Activated T-helper 1 cell treated with anti-CD3 and anti-CD28 coated beads, Interleukin-12 subunit alpha, Interleukin-12 subunit beta, Interleukin-2, Interleukin-4 antibody, amounts not matched to agents 30 ng/mL and 10 ng/mL and 1 ng/mL, durations not matched to agents 14 hours and 24 hours and 36 hours (primary cell): ENCODE measurements at regions not wholly inside any gene's neighbourhood (a gene's known extent, or its start where the extent isn't known, plus 50 kb on each side); places are given as distances from the start of the nearest gene placed in this dataset.

Experiments
- DNase-seq: peaks from one replicate; pipeline ENCODE4 v3.0.0; 2021; ENCODE audit warnings: low spot score
- H3K27ac Mint-ChIP-seq: one replicate; pipeline ENCODE4 v1.8.0; 2021; ENCODE audit warnings: mild to moderate bottlenecking, mixed read lengths
- H3K27me3 Mint-ChIP-seq: one replicate; pipeline ENCODE4 v1.8.0; 2022; ENCODE audit warnings: mild to moderate bottlenecking, moderate library complexity, mixed read lengths; ENCODE audit not compliant: insufficient read depth
- H3K36me3 Mint-ChIP-seq: one replicate; pipeline ENCODE4 v1.8.0; 2021; ENCODE audit warnings: low read depth, mixed read lengths
- H3K4me1 Mint-ChIP-seq: one replicate; pipeline ENCODE4 v1.8.0; 2021; ENCODE audit warnings: low read depth, mixed read lengths
- H3K4me3 Mint-ChIP-seq: one replicate; pipeline ENCODE4 v1.8.0; 2021; ENCODE audit warnings: mild to moderate bottlenecking, moderate library complexity, mixed read lengths
- H3K9me3 Mint-ChIP-seq: one replicate; pipeline ENCODE4 v1.8.0; 2021; ENCODE audit warnings: mixed read lengths
- intact Hi-C: fragments of 100-400 bp; cut with micrococcal nuclease; formaldehyde crosslinking; loops from one replicate; pipeline ENCODE4 v1.15.1; 2024

DNA sequence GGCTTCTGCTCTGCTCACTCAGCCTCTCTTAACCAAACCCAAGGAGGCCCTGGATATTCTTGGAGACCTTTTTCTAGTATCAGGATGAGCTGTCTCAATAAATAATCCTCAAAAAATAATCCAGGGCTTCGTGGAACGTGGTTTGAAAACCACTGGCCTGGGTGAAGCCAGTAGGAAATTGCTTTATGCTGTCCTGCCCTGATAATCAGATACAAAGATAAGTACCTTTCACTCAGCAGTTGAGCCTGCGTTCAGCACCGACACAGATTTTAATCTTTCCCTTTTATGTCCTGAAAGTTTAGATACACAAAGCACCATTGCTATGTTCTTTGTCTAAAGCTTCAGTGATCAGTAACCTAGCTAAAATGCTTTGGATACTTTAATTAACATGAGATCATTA lies 460.0 kb downstream of the RFC3 start:
- no peaks in the 10 kb centered on the region for H3K4me1 Mint-ChIP-seq
- H3K27me3 Mint-ChIP-seq: no peaks in the 10 kb centered on the region
- intact Hi-C loops: no loop called here

DNA sequence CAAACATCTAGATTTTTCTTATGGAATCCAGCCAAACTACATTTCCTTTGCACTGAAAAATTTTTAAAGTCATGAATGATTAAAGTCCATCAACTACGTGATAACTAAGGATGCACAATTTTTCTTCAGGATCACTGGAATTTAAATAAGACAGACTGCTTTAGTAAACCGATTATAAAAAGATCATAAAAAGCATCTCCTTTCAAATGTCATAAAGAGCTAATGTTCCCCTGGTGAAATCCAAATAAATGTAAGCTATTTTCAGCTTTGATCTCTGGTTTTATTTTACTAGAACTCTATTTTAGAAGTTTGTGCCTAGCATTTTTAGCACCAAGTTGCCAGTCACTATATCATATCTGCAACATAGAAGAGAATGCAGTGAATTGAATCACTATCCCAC lies 460.8 kb downstream of the RFC3 start:
- no peak for DNase-seq
- H3K27ac Mint-ChIP-seq: no peak overlapping the region
- no peaks in the 10 kb centered on the region for H3K27me3 Mint-ChIP-seq
- H3K4me1 Mint-ChIP-seq: no peaks in the 10 kb centered on the region
- no peak overlapping the region for H3K4me3 Mint-ChIP-seq
- H3K9me3 Mint-ChIP-seq: peaks cover 11% of the 10 kb centered on the region
- H3K36me3 Mint-ChIP-seq: no peaks in the 10 kb centered on the region
- intact Hi-C loops: no loop called here

More for the DNA sequence above, 460.0 kb downstream of the RFC3 start:
- H3K9me3 Mint-ChIP-seq: peaks cover 11% of the 10 kb centered on the region
- no peak overlapping the region for H3K27ac Mint-ChIP-seq
- H3K4me3 Mint-ChIP-seq: no peak overlapping the region
- H3K36me3 Mint-ChIP-seq: no peaks in the 10 kb centered on the region
- DNase-seq: no peak

DNA sequence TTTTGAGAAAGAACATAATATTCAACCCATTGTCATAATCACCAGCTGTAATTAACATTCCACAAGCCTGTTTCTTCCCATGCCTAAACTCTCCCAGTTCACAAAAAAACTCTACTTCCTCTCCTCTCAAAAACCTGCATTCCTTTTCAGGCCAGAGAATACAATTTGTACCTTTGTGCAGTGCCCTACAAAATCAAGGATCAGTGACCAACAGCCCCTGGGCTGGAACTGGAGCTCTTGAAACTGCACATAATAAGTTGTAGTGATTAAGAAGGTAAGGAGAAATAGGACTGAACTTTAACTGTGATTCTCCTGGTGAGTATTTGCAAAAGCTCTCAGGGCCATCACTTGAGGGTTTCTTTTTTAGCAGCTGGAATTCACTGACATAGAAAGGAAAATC lies 472.7 kb downstream of the RFC3 start:
- Mint-ChIP-seq H3K27me3 (no peaks in the 10 kb centered on the region), H3K36me3 (no peaks in the 10 kb centered on the region), H3K27ac (no peak overlapping the region), H3K9me3 (no peaks in the 10 kb centered on the region), H3K4me3 (no peak overlapping the region), H3K4me1 (no peaks in the 10 kb centered on the region)
- DNase-seq: no peak
- intact Hi-C loops: no loop called here

GRCh38 chr13:34294483-34295129 lies 476.7 kb downstream of the RFC3 start:
- Mint-ChIP-seq H3K27me3 (no peaks in the 10 kb centered on the region), H3K4me1 (no peaks in the 10 kb centered on the region), H3K9me3 (no peaks in the 10 kb centered on the region), H3K27ac (no peak overlapping the region), H3K36me3 (no peaks in the 10 kb centered on the region), H3K4me3 (no peak overlapping the region)
- no peak for DNase-seq
- intact Hi-C loops: no loop called here

DNA sequence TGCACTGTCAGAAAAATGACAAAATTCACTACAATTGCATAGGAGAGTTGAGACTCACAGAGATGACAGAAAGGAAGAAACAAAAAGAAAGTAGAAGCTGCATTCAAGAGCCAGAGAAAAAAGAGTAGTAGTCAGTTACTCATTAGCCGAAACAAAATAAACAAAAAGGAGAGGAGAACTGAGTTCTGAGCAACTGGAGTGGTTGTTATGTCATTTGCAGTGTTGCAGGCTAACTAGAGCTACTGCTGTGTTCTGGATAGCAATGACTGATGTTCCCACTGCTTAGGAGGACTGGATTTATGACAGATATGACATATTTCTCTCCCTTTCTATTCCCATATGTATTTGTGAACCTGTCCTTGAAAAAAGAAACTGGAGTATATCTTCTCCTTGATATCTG lies 482.6 kb downstream of the RFC3 start:
- Mint-ChIP-seq H3K9me3 (peaks cover 5% of the 10 kb centered on the region), H3K4me3 (no peak overlapping the region), H3K27ac (no peak overlapping the region), H3K27me3 (no peaks in the 10 kb centered on the region), H3K4me1 (no peaks in the 10 kb centered on the region), H3K36me3 (no peaks in the 10 kb centered on the region)
- no peak for DNase-seq
- intact Hi-C loops: no loop called here

GRCh38 chr13:34302596-34302995 lies 484.6 kb downstream of the RFC3 start:
- Mint-ChIP-seq H3K4me3 (no peak overlapping the region), H3K27me3 (no peaks in the 10 kb centered on the region), H3K9me3 (peaks cover 5% of the 10 kb centered on the region), H3K27ac (no peak overlapping the region), H3K4me1 (no peaks in the 10 kb centered on the region), H3K36me3 (no peaks in the 10 kb centered on the region)
- intact Hi-C loops: no loop called here
- DNase-seq: no peak

- H3K4me1 Mint-ChIP-seq: no peaks in the 10 kb centered on the region
- H3K9me3 Mint-ChIP-seq: peaks cover 5% of the 10 kb centered on the region
- no peaks in the 10 kb centered on the region for H3K27me3 Mint-ChIP-seq
- intact Hi-C loops: no loop called here
- no peak for DNase-seq
- H3K36me3 Mint-ChIP-seq: no peaks in the 10 kb centered on the region
- H3K27ac Mint-ChIP-seq: no peak overlapping the region
- no peak overlapping the region for H3K4me3 Mint-ChIP-seq
Observed at GRCh38 chr13:34303346-34303745, 485.4 kb downstream of the RFC3 start.

- Mint-ChIP-seq H3K4me1 (no peaks in the 10 kb centered on the region), H3K27ac (no peak overlapping the region), H3K36me3 (no peaks in the 10 kb centered on the region), H3K9me3 (peaks cover 5% of the 10 kb centered on the region), H3K4me3 (no peak overlapping the region), H3K27me3 (no peaks in the 10 kb centered on the region)
- no peak for DNase-seq
- intact Hi-C loops: no loop called here
Observed at GRCh38 chr13:34307607-34308006, 489.7 kb downstream of the RFC3 start.

- Mint-ChIP-seq H3K27ac (no peak overlapping the region), H3K36me3 (no peaks in the 10 kb centered on the region), H3K4me1 (no peaks in the 10 kb centered on the region), H3K27me3 (no peaks in the 10 kb centered on the region), H3K4me3 (no peak overlapping the region), H3K9me3 (peaks cover 5% of the 10 kb centered on the region)
- intact Hi-C loops: no loop called here
- DNase-seq: no peak
Observed at GRCh38 chr13:34308725-34309124, 490.8 kb downstream of the RFC3 start.

DNA sequence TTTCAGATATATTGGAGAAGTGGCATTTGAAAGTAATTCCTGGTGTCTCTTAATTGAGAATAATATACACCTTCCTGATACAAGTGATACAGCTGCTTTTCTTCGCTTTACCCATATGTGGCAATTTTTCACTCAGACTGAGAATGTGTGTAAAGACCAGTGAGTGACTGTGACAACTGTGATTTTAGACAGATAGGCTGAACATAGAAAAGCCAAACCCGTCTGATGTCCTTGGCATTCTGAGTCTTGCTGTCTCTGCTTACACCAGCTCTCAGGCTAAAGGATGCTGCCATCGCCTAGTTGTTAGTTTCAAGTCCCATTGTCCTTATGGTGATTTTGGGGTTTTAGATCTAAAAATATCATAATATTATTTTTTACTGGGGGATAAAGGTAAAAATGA lies 492.6 kb downstream of the RFC3 start:
- H3K9me3 Mint-ChIP-seq: no peaks in the 10 kb centered on the region
- H3K4me3 Mint-ChIP-seq: no peak overlapping the region
- H3K27me3 Mint-ChIP-seq: no peaks in the 10 kb centered on the region
- no peak overlapping the region for H3K27ac Mint-ChIP-seq
- intact Hi-C loops: no loop called here
- no peak for DNase-seq
- no peaks in the 10 kb centered on the region for H3K36me3 Mint-ChIP-seq
- no peaks in the 10 kb centered on the region for H3K4me1 Mint-ChIP-seq

DNA sequence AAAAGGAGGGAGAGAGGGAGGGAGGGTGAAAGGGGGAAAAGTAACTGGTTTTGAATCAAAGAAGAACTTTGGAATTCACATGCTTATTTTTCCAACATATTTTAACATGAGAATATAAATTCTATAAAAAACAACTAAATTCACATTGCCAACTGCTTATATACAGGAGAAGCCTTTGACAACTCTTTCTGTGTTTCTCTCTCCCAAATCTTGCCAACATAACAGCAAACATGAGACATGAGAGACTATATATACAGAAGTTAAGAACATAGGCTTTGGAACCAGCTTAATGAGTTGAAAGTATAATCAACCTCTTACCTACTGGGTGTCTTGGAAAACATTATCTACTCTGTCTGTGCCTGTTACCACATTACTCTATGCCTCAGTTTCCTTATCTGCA lies 493.3 kb downstream of the RFC3 start:
- Mint-ChIP-seq H3K4me3 (no peak overlapping the region), H3K27me3 (no peaks in the 10 kb centered on the region), H3K36me3 (no peaks in the 10 kb centered on the region), H3K4me1 (no peaks in the 10 kb centered on the region), H3K9me3 (no peaks in the 10 kb centered on the region), H3K27ac (no peak overlapping the region)
- DNase-seq: no peak
- intact Hi-C loops: no loop called here

GRCh38 chr13:34312578-34312977 lies 494.6 kb downstream of the RFC3 start:
- Mint-ChIP-seq H3K27me3 (no peaks in the 10 kb centered on the region), H3K9me3 (no peaks in the 10 kb centered on the region), H3K27ac (no peak overlapping the region), H3K4me3 (no peak overlapping the region), H3K36me3 (no peaks in the 10 kb centered on the region), H3K4me1 (no peaks in the 10 kb centered on the region)
- intact Hi-C loops: no loop called here
- no peak for DNase-seq

DNA sequence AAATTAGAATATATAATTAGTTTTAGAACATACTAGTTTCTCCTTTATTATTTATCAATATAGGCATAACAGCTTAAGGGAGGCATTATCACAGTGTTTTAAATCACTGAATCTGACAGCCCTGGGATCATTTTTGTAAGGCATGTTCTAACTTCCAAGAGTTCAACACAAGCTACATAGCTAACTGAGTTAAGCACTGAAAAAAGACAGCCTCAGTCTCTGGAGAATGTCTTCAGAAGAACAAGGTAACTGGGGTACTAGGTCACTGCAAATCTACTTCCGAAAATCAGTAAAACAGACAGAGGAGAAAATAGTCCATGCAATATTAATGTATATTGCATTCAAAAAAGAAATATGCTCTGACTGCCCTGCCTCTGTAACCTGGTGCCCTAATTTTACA lies 502.1 kb downstream of the RFC3 start:
- DNase-seq: no peak
- intact Hi-C loops: no loop called here
- H3K4me1 Mint-ChIP-seq: no peaks in the 10 kb centered on the region
- H3K36me3 Mint-ChIP-seq: no peaks in the 10 kb centered on the region
- no peak overlapping the region for H3K27ac Mint-ChIP-seq
- H3K27me3 Mint-ChIP-seq: no peaks in the 10 kb centered on the region
- H3K9me3 Mint-ChIP-seq: peaks cover 3% of the 10 kb centered on the region
- no peak overlapping the region for H3K4me3 Mint-ChIP-seq

DNA sequence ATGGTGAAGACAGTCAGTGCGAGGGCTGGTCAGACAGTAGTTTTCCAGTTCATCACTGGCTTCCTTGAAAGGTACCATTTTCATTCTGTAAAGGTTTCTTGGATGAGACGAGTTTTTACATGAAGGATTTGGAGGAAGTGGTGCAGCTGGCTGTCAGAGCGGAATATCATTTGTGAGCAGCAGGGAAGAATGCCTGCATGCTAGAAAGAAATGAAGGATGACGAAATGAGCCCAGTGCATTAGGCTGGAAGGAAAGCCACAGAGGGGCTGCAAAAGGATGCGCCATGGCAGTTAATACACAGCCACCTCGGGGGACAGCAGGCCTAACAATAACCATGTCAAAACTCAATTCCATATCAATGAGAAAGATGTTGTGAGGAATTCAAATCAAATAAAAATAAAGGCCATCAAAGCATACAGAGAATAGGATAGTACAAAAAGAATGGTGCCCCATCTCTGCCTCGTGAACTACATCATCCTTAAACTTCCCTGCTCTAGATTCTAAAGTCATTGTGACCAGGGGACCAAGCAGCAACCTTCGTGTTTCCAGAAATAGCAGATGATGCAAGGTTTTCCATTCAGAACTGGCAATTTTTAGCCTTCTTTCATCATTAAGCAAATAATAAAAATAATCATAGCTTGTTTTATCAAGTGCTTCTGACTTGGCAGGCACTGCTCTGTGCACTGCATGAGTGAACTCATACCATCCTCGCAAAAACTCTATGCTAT lies 504.2 kb downstream of the RFC3 start:
- H3K36me3 Mint-ChIP-seq: no peaks in the 10 kb centered on the region
- H3K4me3 Mint-ChIP-seq: no peak overlapping the region
- no peaks in the 10 kb centered on the region for H3K27me3 Mint-ChIP-seq
- no peak for DNase-seq
- H3K9me3 Mint-ChIP-seq: peaks cover 3% of the 10 kb centered on the region
- intact Hi-C loops: no loop called here
- no peaks in the 10 kb centered on the region for H3K4me1 Mint-ChIP-seq
- no peak overlapping the region for H3K27ac Mint-ChIP-seq
